Activated CD4-positive, alpha-beta T cell treated with anti-CD3 and anti-CD28 coated beads, Interleukin-2, Interleukin-6, amounts not matched to agents 100 ng/mL and 50 ng/mL, durations not matched to agents 16 hours and 8 hours (primary cell): ENCODE measurements at regions not wholly inside any gene's neighbourhood (a gene's known extent, or its start where the extent isn't known, plus 50 kb on each side); places are given as distances from the start of the nearest gene placed in this dataset.

ENCODE experiments used
- DNase-seq: peaks from one replicate; pipeline ENCODE4 v3.0.0-alpha.2; 2020

DNA sequence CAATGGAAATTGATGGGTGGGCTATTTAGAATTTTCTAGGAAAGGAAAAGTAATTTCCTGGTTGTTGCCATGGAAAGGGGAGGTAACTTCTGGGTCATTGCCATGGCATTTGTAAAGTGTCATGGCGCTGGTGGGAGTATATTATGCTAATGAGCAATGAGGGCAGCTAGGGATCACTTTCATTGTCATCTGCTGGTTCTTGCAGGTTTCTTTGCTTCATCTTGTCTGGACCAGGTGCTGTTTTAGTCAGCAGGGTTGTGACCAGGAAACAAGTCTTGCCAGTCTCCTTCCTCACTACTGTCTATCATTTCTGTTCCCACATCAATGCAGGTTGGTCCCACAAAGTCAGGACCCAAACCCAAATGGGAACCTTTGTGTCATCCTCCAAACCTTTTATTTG lies 237.6 kb upstream of the C11orf87 start:
- no peak for DNase-seq

DNA sequence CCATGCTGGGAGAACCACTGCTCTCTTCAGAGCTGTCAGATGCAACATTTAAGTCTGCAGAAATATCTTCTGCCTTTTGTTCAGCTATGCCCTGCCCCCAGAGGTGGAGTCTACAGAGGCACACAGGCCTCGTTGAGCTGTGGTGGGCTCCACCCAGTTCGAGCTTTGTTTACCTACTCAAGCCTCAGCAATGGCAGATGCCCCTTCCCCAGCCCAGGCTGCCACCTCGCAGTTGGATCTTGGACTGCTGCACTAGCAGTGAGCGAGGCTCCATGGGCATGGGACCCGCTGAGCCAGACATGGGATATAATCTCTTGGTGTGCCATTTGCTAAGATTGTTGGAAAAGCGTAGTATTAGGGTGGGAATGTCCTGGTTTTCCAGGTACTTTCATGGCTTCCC lies 229.1 kb upstream of the C11orf87 start:
- no peak for DNase-seq

DNA sequence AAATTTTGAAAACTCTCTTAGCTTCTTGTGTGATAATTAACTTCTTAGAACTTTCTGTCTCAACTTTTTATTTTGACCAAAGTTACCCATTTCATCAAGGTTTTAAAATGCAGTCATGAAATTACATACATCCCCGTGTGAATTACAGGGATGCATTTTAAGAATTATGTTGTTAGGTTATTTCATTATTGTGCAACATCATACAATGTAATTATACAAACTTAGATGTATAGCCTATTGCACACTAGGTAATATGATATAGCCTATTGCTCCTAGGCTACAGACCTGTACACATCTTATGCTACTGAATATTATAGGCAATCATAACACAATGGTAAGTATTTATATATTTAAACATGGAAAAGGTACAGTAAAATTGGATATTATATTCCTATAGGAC lies 228.1 kb upstream of the C11orf87 start:
- no peak for DNase-seq

DNA sequence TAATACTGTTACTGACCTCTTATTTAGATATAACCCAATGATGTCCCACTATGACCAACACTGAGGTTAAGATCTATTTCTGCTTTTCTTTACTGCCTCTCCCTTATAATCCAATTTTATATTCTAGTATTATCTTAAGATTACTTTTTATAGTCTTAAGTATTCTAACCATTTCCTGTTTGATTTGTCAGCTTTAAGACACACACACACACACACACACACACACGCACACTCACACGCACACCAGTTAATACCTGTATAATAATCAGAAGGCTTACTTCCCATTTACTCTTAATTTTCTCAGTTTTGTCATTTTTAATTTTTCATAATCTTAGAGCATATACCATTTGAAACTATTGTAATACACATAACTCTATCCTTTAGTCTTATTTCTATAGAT lies 226.0 kb upstream of the C11orf87 start:
- DNase-seq, result no peak

DNA sequence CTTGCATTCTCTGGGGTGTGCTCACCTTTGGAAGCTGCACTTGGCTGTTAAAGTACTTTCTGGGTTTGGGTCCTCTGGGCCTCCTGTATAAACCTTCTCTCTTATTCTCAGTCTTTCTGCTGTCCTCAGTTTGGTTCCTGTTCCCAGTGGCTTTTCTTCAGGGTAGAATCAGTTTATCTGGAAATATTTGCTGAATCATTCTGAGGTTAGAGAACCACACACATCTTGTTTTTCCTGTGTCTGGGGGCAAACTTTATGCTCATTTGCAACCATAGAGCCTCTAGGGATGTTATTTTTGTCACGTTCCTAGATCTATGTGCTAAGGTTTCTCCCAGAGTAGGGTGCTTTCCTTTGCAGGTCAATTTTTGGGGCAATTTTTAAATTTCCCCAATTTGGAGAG lies 224.3 kb upstream of the C11orf87 start:
- no peak for DNase-seq

DNA sequence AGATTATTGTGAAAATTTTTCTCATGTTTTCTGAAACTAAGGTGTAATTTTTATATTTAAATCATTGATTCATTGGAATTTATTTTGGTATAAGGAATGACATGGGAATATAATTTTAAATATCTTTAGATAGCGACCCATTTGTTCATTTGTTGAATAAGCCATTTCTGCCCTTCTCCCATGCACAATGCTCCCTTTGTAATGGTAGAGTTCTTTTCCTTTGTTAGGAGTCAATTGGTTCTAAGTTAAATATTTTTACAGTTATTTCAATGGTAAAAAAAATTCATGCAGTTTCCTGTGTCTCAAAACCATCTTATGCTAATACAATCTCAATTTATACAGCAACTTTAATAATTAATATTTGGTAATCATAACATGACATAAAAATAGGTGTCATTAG lies 218.8 kb upstream of the C11orf87 start:
- no peak for DNase-seq

DNA sequence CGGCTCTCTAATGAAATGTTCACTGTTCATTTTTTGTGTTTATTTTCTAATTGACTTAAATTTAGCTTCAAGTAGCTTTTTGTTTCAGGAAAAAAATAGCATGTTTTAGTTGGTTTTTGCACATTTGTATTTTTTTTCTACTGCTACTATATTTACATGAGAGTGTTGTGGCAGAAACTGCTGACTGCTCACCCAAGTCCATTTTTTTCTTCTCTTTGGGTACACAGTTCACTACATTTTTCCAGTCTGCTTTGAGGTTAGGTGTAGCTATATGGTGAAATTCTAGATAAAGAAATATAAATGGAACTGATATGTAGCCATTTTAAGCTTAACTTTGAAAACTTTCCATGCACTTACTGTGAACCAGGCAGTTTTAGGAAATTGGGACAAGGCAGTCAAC lies 216.7 kb upstream of the C11orf87 start:
- no peak for DNase-seq

DNA sequence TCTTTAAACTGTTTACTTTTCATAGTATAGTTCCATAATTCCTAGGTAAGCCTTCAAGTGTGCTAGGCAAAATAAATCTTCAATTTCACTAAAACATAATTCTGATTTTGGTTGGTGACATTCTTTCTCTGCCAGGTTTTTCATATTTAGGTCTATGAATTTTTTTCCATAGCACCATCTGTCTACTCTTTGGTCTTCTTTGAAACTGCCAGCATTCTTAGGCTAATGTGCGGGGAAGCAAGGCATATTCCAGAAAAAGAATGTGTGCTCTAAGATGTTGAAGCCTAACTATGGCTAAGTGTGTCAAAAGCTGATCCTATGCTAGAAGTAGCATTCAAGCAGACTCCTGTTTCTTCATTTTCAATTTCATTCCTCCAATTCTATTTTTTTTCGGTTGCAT lies 213.9 kb upstream of the C11orf87 start:
- no peak for DNase-seq

DNA sequence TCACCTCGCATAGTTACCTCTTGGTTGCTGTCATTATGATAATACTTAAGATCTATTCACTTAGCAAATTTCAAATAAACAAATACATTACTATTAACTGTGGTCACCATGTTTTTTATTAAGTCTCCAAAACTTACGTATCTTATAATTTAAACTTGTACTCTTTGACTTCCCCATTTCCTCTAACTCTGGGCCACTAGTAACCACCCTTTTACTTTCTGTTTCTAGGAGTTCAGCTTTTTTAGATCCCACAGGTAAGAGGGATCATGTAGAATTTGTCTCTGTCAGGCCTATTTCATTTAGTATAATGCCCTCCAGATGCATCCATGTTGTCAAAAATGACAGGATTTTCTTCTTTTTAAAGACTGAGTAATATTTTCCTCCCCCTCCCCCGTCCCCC lies 212.4 kb upstream of the C11orf87 start:
- no peak for DNase-seq

DNA sequence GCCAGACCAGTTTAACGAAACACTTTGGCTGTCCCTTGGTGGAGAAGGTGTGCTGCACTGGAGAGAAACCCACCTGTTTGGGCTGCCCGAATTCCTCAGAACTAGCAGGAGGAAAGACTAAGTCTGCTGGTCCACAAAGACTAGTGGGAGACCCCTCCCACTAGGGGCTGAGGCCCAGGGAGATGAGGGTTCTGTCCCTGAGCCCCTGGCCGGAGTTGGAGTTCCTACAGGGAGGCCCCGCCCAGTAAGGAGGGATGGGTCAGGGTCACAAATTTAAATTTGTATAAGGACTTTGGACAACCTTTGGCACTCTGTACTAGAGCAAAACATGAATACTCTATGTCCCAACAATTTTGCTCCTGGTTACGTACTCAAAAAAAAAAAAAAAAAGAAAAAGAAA lies 200.8 kb upstream of the C11orf87 start:
- DNase-seq, result no peak

DNA sequence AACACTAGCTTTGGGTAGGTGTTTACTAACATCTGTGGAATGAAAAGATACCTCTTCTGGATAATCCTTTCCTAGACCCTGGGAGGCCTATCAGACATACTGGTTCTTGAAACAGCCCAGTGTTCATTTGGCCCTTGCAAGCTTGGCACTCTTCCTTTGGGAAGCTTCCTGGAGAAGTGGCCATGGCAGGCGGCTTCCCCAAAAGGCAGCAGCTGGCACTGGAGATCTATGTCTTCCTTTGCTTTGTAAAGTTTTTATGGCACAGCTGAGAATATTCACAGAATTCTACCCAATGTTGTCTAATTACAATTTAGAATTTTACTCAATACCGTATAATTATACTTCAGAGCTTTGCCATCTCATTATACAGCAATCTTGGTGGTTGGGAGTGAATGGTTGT lies 199.2 kb upstream of the C11orf87 start:
- no peak for DNase-seq

DNA sequence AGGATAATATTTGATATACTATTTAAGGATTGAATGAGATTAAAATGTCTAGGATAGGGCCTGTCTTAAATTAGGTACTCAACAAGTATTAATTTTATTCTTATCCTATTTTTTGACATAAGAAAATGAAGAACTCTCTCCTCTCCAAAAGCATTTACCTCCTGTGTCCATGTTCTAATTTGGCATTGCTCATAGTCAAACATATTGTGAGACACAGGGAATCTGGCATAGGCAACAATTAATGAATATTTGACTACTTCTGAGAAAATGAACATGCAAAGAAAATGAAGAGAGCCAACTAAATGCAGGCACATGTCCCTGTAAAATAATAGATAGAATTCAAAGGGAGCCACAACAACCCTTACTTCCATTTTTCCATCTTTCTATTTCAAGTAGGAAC lies 198.5 kb upstream of the C11orf87 start:
- DNase-seq, result no peak

DNA sequence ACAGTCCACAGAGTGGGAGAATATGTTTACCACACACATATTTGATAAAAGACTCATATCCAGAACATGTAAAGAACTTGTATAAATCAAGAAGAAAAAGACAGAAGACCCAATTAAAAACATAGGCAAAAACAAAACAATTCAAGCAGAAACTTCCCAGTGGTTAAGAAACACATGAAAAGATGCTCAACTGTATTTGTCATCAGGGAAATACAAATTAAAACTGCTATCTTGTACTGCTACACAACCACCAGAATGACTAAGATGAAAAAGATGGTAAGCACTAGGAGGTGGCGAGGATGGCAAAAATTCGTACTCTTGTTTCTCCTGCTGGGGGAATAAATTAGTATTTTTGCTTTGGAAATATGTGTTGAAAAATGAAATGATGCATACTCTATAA lies 192.3 kb upstream of the C11orf87 start:
- no peak for DNase-seq

DNA sequence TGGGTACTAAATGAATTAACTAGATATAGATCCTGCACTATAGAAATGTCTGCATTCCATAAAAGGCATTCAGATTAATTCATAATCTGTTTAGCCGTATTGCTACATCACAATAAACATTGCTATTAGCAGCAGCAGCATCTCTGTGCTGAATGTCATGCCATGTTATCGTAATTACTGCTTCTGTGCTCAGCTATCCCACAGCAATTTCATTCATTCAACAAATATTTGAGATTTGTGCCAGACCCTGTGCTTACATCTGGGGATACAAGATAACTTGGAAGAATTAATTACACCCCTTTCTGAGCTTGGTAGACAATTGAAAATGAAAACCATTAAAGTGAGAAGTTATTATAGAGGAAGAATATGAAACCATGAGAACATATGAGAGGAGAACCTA lies 185.8 kb upstream of the C11orf87 start:
- no peak for DNase-seq

DNA sequence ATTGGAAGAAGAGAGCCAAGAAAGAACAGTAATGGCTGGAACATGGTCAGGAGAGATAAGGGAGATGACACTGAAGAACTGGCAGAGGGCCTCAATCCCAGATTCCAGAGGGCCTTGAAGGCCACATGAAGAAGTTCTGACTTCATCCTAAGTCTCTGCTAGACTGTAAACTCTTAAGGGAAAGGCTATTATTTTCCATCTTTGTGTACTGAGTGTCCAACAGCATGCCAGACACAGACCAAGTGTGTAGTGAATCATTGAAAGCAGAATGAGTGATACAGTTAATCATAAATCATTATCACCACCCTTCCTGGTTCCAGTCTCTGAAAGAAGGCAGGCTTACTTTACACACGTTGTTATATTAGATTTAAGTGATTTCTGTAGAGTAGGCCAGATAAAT lies 185.3 kb upstream of the C11orf87 start:
- DNase-seq, result no peak

DNA sequence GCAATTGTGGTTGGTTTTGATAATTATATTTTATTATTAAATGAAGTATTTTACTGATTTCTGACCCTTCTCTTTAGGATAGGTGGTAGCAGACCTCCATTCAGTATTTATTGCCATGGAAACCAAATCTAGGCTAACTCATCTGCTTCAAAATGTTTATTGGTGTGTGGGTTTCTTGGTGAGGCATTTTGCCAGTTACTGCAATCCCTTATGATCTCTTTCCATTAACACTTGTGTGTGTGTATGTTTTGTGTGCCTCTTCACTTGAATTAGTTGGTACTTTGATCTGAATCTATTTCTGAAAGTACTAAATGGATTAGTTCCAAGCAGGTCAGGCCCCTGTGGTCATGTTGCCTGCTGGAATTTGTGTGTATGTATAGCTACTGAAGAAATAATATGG lies 184.4 kb upstream of the C11orf87 start:
- no peak for DNase-seq

DNA sequence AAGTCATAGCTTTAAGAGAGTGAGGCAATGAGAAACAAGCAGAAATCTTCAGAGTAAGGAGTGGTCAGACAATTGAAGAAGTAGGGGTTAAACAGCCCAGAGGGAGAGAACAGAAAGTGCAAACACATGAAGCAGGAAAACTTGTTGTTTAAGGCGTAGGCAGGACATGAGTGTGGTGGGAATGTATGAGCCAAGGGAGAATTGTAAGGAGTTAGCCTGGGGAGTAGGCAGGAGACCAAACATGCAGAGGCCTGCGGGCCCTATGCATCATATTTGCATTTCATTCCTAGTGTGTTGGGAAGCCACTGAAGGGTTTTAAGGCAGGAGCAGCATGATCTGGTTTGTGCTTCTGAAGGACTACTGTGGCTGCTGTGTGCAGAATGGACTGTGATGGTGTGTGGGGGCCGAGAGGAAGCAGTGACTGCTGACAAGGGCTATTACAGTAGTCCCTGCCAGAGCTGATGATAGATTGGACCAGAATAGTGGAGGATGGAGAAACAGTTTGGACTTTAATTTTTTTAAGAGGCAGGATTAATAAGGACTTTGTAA lies 179.9 kb upstream of the C11orf87 start:
- DNase-seq, result no peak

DNA sequence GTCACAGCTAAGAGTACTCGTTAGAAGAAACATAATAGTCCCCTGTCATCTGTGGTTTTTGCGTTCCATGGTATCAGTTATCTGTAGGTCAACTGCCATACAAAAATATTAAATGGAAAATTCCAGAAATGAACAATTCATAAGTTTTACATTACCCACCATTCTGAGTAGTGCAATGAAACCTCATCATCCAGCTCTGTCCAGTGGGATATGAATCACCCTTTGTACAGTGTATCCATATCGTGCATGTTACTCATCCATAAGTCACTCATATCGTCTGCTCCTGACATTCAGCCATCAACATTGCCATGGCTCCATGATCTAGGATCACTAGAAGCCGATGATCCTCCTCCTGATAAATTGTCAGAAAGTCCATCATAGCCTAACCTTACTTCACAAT lies 174.9 kb upstream of the C11orf87 start:
- DNase-seq, result no peak

DNA sequence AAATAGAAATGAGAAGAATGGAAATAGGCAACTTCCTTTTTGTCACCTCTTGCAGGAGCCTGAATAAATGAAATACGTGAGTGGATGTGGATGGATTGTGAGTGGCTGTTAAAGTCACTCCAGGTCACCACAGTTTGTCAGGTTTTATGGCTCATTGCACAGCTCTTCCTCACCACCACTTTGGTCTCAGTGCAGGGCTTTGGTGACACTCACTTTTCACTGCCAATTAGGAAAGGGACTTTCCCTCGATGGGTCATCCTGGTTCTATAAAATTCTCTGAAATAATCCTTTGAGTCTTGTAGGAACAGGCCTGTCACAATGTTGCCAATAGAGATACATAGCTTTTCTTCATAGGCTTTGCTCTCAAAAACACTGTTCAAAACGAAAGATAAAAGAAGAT lies 172.4 kb upstream of the C11orf87 start:
- no peak for DNase-seq

DNA sequence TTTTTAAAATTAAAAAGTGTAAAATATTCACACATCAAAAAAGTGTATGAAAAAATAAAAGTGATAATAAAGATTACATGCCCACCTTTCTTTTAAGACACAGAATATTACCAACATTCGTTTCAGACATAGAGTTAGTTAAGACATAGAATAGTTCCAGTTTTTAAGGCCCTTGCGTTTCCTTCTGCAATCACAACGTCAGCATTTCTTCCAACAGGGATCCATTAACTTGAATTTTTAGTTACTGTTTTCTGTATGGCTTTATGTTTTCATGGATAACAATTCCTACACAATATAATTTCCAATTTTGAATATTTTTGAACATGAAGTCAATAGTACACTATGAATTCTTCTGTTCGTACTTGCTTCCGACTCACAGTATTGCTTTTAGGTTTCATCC lies 170.8 kb upstream of the C11orf87 start:
- no peak for DNase-seq

DNA sequence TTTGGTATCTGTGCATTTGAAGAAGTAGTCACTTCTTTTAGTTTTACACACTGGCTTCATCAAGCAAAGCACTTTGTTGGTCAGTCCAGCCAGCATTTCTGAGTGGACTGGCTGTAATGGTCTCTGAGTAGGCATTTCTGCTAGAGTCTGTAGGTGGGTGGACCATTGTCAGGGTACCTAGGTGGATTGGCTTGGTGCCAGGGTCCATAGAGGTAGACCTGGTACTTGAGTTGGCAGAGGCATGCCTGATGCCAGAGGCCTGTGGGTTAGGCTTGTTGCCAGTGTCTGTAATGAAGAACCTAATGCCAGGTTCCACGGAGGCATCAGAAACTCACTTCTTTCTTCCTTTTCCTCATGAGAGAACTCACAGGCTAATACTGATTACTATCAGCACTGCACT lies 157.9 kb upstream of the C11orf87 start:
- no peak for DNase-seq

DNA sequence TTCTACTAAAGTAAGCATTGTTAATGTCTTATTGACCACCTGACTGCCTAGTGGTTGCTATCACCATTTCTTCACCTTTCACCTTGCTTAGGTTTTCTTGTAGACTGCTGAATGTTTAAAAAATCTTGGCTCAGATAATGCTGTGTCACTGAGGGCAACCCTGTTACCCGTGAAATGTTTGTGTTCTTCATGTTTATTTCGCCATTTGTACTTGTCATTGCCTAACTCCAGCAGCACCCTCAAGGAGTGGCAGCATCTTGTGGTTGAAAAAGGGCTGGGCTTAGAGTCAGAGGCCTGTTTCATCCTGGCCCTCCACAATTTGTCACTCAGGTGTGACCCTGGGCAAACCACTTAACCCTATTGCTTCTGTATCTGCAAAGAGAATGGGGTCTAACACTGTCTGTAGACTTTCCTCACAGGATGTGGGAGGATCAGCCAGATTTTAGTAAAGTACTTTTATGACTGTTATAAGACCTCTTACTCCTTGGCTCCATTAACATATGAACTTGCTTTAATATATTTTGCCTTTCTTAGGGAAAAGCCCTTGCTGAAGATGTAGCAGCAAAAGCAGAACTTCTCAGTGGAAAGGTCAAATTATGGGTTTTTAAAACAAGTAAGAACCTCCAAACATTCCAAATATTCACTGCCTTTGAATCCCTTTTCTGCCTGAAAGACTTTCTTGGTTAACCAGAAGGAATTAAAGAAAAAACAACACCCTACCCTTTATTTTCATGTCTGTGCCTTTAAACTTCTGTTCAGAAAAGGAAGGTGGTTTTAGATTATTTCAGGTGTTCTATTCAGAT lies 154.5 kb upstream of the C11orf87 start:
- no peak for DNase-seq

DNA sequence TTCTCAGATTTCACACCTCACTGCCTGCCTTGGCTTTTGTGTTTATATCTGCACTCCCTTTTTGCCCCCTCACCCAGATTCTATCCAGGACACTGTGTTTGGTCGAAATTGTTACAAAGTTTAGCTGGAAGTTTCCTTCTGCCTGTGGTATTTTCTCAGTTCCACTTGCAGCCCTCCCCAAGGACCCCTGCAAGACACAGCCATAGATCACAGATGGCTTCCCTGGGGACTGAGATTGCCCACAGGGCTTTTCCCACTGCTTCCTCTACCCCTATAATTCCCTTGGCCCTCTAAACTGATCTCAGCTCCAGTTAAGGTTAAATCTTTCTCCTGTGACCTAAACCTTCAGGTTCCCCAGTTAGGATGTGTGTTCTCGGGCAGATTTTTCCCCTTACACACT lies 146.1 kb upstream of the C11orf87 start:
- no peak for DNase-seq

DNA sequence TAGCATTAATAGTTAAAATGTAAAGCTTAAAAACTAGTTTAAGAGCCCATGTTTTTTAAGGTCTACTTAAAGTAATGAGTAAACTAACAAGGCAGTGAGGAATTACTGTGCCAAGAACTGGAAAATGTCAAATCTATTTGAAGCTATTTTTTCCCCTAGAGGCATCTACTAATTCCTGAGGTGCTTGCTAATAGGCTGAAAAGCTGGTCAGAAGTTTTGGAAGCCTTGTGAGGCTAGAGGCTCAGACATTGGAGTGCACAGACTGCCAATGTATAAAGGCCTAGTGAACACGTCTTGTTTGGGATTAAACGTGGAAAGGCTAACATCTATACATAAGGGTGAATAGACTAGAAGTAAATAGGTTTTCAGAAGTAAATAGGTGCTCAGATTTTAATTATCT lies 136.5 kb upstream of the C11orf87 start:
- DNase-seq, result no peak

DNA sequence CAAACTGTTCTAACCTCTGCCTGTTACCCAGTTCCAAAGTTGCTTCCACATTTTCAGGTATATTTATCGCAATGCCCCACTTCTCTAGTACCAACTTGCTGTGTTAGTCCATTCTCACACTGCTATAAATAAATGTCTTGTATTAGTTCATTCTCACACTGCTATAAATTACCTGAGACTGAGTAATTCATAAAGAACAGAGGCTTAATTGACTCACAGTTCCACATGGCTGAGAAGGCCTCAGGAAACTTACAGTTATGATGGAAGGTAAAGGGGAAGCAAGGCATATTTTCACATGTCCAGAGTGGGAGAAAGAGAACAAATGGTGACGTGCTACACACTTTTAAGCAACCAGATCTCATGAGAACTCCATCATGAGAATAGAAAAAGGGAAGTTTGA lies 130.4 kb upstream of the C11orf87 start:
- no peak for DNase-seq
